Heart left ventricle (tissue), 13 donors: ENCODE measurements at regions not wholly inside any gene's neighbourhood (a gene's known extent, or its start where the extent isn't known, plus 50 kb on each side); places are given as distances from the start of the nearest gene placed in this dataset.
"Not testable (repeated sequence)": the region's sequence is repeated elsewhere in the genome, so short reads cannot be mapped to it uniquely, and the experiment has no call there.

Experiments used
- CTCF ChIP-seq, 12 donors: fragments of 200-600 bp; sonication (generic) in 4 of 12; IDR thresholded peaks; one replicate each; pipeline versions ENCODE4 v1.5.0 to v1.8.0; 2018 to 2022; ENCODE audit warnings: antibody characterized with exemption in 12 of 12, mild to moderate bottlenecking in 5 of 12
- POLR2A ChIP-seq, 2 donors: fragments of 450-650 bp; IDR thresholded peaks; one replicate each; pipeline ENCODE4 v1.6.1; 2017; ENCODE audit warnings: antibody characterized with exemption in 2 of 2, mild to moderate bottlenecking in 2 of 2, moderate library complexity in 2 of 2
- donor health status: ischemic (EF 13 %, LVEDD 7.1; RV severe dilation, severe dysfunction).
- donor health status: DM: no; HTN: yes; CAD: no.
- donor health status: DM: no; HTN: no; CAD: no.
- donor health status: ischemic (EF 25% LVEDD 6.9; RV normal size, moderate dysfunction).
- donor health status: ischemic (EF 25% LVEDD 5.7; RV mildly dilated, moderate dysfunction).
- donor health status: ischemic (EF 35%, LVEDD 5.7; RV mildly dilated, moderate dysfunction).
- donor health status: nonischemic (EF 11% LVEDD 7.7; RV severe dilation, severe dysfunction).
- donor health status: DM: yes; HTN: yes; CAD: no.
- donor health status: PGD.
- donor health status: ischemic (EF 29% LVEDD 5.4; RV normal size, mild dysfunction).
- donor health status: nonischemic (EF 23%, LVEDD 6.1; RV moderate dilation, normal function).

DNA sequence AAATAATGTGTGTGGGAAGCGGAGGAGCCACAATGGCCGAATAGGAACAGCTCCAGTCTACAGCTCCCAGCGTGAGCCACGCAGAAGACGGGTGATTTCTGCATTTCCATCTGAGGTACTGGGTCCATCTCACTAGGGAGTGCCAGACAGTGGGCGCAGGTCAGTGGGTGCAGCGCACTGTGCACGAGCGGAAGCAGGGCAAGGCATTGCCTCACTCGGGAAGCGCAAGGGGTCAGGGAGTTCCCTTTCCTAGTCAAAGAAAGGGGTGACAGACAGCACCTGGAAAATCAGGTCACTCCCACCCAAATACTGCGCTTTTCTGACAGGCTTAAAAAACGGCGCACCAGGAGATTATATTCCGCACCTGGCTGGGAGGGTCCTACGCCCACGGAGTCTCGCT, 762.6 kb downstream of the CENPC start:
- TF ChIP-seq CTCF, POLR2A (IDR thresholded peaks at IDR 0.05): not testable (repeated sequence)
